CD4-positive, alpha-beta T cell treated with Interferon gamma for 1 hour (primary cell): ENCODE measurements at regions not wholly inside any gene's neighbourhood (a gene's known extent, or its start where the extent isn't known, plus 50 kb on each side); places are given as distances from the start of the nearest gene placed in this dataset.
A peak's percentile ranks its signal among the peaks of the same experiment; 100 is the strongest.
"Not testable (repeated sequence)": the region's sequence is repeated elsewhere in the genome, so short reads cannot be mapped to it uniquely, and the experiment has no call there.

Experiments used
- DNase-seq: peaks from one replicate; pipeline ENCODE4 v3.0.0-alpha.2; 2020

DNA sequence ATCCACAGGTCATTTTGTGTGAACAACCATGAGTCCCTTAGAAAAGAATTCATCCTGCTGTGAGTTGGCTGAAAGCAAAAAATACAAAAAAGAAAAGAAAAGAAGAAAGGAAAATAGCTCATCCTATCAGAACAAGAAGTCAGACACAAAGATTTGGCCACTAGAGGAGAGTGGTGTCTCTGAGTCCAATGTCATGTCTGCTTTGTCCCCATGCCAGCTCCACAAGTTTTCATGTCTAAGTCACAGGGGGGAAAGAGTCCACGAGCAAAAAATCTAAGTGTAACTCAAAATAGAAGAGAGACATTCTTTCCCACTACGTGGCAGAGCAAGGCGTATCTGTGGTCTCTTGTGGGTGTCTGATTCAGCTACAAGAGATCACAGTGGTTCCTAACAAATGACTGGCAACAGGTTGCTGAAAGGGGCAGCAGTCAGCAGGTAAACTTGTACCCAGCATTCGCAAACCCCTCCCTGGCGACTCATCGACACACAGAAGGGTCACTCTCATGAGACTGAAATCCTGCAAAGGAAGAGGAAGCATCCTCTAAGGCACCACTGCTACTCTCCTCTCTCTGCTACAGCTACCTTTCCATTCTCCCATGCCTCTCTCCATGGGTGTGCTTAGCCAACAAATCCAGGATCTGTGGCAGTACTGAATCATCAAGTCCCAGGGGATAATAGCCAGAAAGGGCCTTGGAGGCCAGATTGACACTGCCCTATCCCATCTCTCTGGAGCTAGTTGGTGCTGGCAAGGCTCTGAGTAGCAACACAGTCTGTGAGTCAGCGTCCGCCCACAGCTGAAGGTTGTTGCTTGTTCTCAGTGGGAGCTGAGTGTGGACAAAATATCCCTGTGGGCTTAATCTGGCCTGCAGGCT lies 123.0 kb upstream of the SLC39A10 start:
- DNase-seq = peak; percentile 26

- no peak for DNase-seq
Measured at GRCh38 chr2:195532628-195533271, 124.3 kb upstream of the SLC39A10 start.

GRCh38 chr2:195532255-195532627 lies 124.8 kb upstream of the SLC39A10 start:
- no peak for DNase-seq

GRCh38 chr2:195531754-195532153 lies 125.3 kb upstream of the SLC39A10 start:
- no peak for DNase-seq

GRCh38 chr2:195523242-195523641 lies 133.8 kb upstream of the SLC39A10 start:
- not testable (repeated sequence) for DNase-seq

- no peak for DNase-seq
Measured at GRCh38 chr2:195521589-195521988, 135.4 kb upstream of the SLC39A10 start.

GRCh38 chr2:195520671-195521155 lies 136.3 kb upstream of the SLC39A10 start:
- DNase-seq = no peak

GRCh38 chr2:195515551-195515950 lies 141.5 kb upstream of the SLC39A10 start:
- no peak for DNase-seq

DNA sequence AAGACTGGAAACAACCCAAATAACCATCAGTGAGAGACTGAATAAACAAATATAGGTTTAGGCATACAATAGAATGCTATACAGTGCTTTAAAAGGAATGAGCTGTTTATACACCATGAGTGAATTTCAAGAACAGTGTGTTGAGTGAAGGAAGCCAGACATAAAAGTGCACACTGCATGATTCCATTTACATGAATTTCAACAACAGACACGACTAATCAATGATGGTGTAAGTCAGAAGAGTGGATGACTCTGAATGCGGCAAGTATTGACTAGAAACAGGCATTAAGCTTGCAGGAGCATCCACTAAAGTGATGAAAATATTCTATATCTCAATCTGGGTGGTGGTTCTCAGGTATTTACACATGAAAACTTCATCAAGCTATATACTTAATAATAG lies 142.7 kb upstream of the SLC39A10 start:
- no peak for DNase-seq

DNA sequence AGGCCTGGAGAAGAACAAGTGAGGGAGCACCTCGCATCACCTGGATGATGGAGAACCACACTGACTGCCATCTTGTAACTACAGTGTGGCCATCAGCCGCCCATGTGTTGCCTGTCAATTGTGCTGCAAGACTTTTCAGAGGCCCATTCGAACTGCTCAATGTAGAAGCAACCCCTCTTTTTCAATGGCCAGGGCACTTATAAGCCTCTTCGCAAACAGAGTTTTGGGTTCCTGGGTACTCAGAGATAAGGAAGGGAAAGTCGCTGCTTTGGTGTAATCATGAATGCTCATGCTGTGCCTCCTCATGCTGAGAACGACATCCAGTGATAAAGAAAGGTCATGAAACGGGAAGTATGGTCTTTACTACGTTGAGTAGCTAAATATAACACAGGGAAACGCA lies 143.9 kb upstream of the SLC39A10 start:
- no peak for DNase-seq

- no peak for DNase-seq
Measured at GRCh38 chr2:195509551-195509950, 147.5 kb upstream of the SLC39A10 start.

- no peak for DNase-seq
Measured at GRCh38 chr2:195508139-195508455, 148.9 kb upstream of the SLC39A10 start.

DNA sequence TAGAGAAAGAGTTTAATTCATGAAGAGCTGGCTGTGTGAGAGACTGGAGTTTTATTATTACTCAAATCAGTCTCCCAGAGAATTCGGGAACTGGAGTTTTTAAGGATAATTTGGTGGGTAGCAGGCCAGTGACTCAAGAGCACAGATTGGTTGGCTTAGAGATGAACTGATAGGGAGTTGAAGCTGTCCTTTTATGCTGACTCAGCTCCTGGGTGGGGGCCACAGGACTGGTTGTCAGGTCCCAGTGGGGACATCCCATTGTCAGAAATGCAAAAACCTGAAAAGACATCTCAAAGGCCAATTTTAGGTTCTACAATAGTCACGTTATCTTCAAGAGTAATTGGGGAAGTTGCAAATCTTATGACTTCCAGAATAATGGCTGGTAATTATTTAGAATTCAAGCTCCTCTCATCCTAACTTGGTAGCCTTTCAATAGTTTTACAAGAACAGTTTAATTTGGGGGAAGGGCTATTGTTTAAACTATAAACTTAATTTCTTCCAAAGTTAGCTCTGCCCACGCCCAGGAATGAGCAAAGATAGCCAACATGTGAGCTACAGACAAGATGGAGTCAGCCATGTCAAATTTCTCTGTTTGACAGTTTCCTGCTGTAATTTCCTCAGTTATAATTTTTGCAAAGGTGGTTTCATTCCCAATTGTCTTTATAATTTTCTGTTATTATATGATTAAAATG lies 149.4 kb upstream of the SLC39A10 start:
- no peak for DNase-seq

DNA sequence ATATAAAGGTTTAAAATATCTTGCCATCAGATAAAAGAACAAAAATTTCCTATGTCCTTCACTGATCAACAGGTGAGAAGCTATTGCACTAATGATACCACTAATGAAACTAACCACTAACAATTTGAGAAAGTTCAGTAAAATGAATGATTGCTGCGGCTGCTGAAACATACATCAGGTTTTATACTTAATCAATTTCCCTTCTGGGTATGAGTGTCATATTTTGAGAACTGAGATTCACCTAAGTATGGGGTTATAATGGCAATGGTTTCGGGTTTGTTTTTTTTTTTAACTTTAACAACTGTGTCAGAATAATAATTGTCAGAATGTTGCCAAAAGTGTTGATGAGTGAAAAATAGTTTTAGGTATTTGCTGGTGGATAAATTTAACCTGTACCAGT lies 151.3 kb upstream of the SLC39A10 start:
- DNase-seq = no peak

- DNase-seq = no peak
Measured at GRCh38 chr2:195503208-195503607, 153.8 kb upstream of the SLC39A10 start.

- DNase-seq = no peak
Measured at GRCh38 chr2:195501746-195502145, 155.3 kb upstream of the SLC39A10 start.

- no peak for DNase-seq
Measured at GRCh38 chr2:195500879-195501278, 156.1 kb upstream of the SLC39A10 start.

DNA sequence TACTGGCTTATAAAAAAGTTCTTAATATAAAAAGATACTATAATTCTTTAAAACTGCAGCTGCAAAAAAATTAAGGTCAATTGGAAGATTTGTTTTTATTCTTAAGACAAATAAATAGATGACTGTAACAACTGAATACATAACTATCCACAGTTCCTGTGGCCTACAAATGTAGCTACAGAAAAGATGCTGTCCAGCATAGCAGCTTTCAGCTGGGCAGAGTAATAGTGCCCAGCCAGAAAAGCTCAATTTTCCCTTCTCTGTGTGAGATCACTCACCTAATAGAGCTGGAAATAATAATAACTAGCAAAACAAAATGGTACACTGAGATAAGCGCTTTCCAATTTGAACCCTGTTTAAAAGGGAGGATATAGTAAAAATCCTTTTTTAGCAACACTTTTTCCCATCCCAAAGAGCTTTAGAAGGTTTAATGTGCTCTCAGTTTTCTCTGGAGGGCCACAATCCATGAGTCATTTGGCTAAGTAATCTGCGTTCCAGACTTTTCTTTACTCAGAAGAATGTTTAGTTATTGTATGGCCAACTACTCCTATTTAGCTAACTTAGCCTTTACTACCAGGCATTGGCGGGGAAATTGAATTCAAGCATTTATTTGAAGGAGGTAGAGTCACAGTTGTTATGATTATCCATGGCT lies 158.1 kb upstream of the SLC39A10 start:
- no peak for DNase-seq

DNA sequence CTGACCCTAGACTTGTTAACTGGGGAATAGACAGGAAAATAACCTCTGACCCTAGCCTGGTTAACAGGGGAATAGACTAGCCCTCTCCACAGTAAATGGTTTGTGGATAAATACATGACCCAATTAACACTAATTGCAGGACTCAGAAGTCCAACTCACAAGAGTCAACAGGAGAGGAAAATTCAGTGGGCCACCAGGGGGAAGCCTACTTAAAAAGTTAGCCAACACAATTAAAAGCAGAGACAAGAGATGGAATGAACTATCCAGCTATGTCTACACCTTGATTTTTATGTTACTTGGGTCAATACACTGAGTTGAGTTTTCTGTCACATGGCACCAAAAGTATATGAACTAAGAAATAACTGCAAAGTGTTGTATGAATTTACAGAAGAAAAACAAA lies 158.8 kb upstream of the SLC39A10 start:
- DNase-seq = peak; percentile 66

DNA sequence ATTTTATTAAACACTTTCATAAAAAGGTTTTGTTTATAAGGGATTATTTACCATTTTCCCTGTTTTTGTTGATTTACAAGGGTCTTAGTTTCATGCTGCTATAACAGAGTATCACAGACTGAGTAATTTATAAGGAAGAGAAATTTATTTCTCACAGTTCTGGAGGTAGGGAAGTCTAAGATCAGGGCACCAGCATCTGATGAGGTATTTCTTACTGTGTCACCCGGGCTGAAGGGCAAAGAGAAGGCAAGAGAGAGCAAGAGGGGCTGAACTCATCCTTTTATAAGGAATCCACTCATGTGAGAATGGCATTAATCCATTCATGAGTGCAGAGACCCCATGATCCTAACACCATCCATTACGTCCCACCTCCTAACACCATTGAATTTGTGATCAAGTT lies 160.0 kb upstream of the SLC39A10 start:
- DNase-seq = no peak

DNA sequence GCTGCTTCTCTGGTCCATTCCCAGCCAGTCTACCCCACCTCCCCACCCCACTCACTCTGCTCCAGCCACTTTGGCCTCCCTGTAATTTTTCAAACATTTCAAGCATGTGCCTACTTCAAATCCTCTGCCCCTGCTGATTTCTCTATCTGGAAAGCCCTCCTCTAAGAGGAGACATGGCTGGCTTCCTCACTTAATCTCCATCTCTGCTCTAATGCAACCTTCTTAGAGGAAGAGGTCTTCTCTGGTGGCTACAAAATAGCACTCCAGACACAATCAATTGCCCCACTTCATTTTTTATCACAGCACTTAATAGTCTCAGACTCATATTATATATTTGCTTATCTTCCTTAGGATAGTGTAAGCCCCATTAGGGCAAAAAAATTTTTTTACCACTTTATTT lies 161.1 kb upstream of the SLC39A10 start:
- no peak for DNase-seq

GRCh38 chr2:195495351-195495750 lies 161.7 kb upstream of the SLC39A10 start:
- no peak for DNase-seq

- no peak for DNase-seq
Measured at GRCh38 chr2:195494451-195494850, 162.6 kb upstream of the SLC39A10 start.
